Stomach (tissue), 4 donors: ENCODE measurements at regions not wholly inside any gene's neighbourhood (a gene's known extent, or its start where the extent isn't known, plus 50 kb on each side); places are given as distances from the start of the nearest gene placed in this dataset.

Experiments used
- POLR2A ChIP-seq, 4 donors: fragments of 450-650 bp; IDR thresholded peaks; one replicate each; pipeline ENCODE4 v1.6.1; 2016; ENCODE audit warnings: antibody characterized with exemption in 4 of 4, control low read depth in 2 of 4, mild to moderate bottlenecking in 1 of 4, moderate library complexity in 1 of 4
- POLR2AphosphoS5 ChIP-seq, 3 donors: sonication (generic); formaldehyde crosslinking; IDR thresholded peaks; one replicate each; pipeline ENCODE4 v1.6.1; 2016; ENCODE audit warnings: antibody characterized with exemption in 3 of 3
- TF ChIP-seq, protein P1 (sequence below), 7 experiments: fragments of 450-650 bp in 4 of 7; fragments of 200-600 bp in 3 of 7; sonication (generic) in 3 of 7; IDR thresholded peaks; one replicate each; pipeline ENCODE4 v1.5.1; 2016 to 2019; ENCODE audit warnings: antibody characterized with exemption in 7 of 7, control low read depth in 2 of 7, mild to moderate bottlenecking in 1 of 7

DNA sequence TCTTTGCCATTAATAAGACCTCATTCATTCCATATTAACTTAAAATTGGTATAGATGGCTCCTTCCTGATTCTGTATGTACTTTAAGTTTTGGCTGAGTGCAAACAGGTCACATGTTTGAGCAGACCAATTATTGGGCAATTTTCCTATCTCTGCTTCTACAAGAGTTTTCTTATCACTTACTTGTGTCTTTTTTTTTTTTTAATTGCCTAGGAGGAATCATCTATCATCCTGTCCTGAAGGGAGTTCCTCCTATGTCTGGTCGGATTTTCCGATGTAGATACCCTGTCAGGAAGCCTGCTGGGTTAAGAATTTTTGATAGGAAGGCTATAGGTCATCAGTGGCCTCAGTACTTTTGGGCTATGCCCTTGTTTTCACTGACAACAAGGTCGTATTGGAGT lies 268.0 kb downstream of the RPS4Y2 start:
- TF ChIP-seq, protein P1, sequence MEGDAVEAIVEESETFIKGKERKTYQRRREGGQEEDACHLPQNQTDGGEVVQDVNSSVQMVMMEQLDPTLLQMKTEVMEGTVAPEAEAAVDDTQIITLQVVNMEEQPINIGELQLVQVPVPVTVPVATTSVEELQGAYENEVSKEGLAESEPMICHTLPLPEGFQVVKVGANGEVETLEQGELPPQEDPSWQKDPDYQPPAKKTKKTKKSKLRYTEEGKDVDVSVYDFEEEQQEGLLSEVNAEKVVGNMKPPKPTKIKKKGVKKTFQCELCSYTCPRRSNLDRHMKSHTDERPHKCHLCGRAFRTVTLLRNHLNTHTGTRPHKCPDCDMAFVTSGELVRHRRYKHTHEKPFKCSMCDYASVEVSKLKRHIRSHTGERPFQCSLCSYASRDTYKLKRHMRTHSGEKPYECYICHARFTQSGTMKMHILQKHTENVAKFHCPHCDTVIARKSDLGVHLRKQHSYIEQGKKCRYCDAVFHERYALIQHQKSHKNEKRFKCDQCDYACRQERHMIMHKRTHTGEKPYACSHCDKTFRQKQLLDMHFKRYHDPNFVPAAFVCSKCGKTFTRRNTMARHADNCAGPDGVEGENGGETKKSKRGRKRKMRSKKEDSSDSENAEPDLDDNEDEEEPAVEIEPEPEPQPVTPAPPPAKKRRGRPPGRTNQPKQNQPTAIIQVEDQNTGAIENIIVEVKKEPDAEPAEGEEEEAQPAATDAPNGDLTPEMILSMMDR (IDR thresholded peaks at IDR 0.05), result no peak
- TF ChIP-seq POLR2AphosphoS5 (IDR thresholded peaks at IDR 0.05), result no peak
- no peak for TF ChIP-seq POLR2A (IDR thresholded peaks at IDR 0.05)
